ENCODE measurements at regions not wholly inside any gene's neighbourhood (a gene's known extent, or its start where the extent isn't known, plus 50 kb on each side); places are given as distances from the start of the nearest gene placed in this dataset.

- H3K9me3 Mint-ChIP-seq: peaks cover 0 to 5% (median 0%) of the 10 kb centered on the region in 7 donors
- no peaks in the 10 kb centered on the region for H3K36me3 Mint-ChIP-seq
- DNase-seq (no peak), ATAC-seq (ENCODE audit: low read depth in 2 of 2) (no peak)
- H3K9me3 ChIP-seq (ENCODE audit: control insufficient read depth in 2 of 2, low read length in 2 of 2): no peaks in the 10 kb centered on the region
- peak overlapping the region in 1 of 4 donors; percentile 40 for H3K4me3 Mint-ChIP-seq
- H3K4me3 ChIP-seq (ENCODE audit: low read depth, low read length): no peak overlapping the region
- H3K4me1 ChIP-seq (ENCODE audit: control insufficient read depth, insufficient read depth, low read length, poor library complexity, severe bottlenecking): no peaks in the 10 kb centered on the region
- no peak overlapping the region for H3K27ac ChIP-seq (ENCODE audit: insufficient read depth, low read length, poor library complexity, severe bottlenecking)
- no peaks in the 10 kb centered on the region for H3K4me1 Mint-ChIP-seq
- no peak overlapping the region for H3K27ac Mint-ChIP-seq
- peaks cover 2% of the 10 kb centered on the region for H3K27me3 ChIP-seq (ENCODE audit: control insufficient read depth, insufficient read depth, low read length)
- peaks cover 11% of the 10 kb centered on the region for H3K27me3 Mint-ChIP-seq
- no peaks in the 10 kb centered on the region for H3K36me3 ChIP-seq (ENCODE audit: control insufficient read depth, insufficient read depth, low read length)
Measured at GRCh38 chr15:91765660-91766059, 87.8 kb upstream of the SLCO3A1 start.

DNA sequence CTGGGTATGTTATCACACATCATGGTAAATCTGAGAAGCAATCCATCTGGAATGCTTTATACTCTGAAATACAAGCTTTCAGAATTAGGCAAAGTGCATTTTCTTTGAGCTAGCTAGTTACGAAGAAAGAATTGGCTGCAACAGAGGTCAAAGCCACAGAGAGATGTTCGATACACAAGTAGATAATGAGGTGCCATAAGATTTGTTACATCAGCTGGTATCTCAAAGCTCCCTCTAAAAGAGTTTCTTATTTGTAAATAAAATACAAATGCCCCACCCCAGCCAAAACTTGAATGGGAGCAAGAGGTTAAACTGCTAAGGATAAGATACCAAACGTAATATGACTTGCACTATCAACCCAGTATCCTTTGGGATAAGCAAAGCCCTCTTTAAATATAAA, 84.0 kb upstream of the SLCO3A1 start:
- H3K4me3 Mint-ChIP-seq: no peak overlapping the region
- ATAC-seq (ENCODE audit: low read depth in 2 of 2) (no peak), DNase-seq (no peak)
- H3K36me3 Mint-ChIP-seq: no peaks in the 10 kb centered on the region
- no peaks in the 10 kb centered on the region for H3K4me1 Mint-ChIP-seq
- H3K9me3 Mint-ChIP-seq: peaks cover 0 to 2% (median 0%) of the 10 kb centered on the region in 7 donors
- Histone ChIP-seq H3K4me3 (ENCODE audit: low read depth, low read length) (no peak overlapping the region), H3K9me3 (ENCODE audit: control insufficient read depth in 2 of 2, low read length in 2 of 2) (no peaks in the 10 kb centered on the region), H3K27ac (ENCODE audit: insufficient read depth, low read length, poor library complexity, severe bottlenecking) (no peak overlapping the region), H3K4me1 (ENCODE audit: control insufficient read depth, insufficient read depth, low read length, poor library complexity, severe bottlenecking) (no peaks in the 10 kb centered on the region), H3K36me3 (ENCODE audit: control insufficient read depth, insufficient read depth, low read length) (no peaks in the 10 kb centered on the region), H3K27me3 (ENCODE audit: control insufficient read depth, insufficient read depth, low read length) (peaks cover 2% of the 10 kb centered on the region)
- H3K27ac Mint-ChIP-seq: no peak overlapping the region
- H3K27me3 Mint-ChIP-seq: peaks cover 5% of the 10 kb centered on the region

GRCh38 chr15:91769894-91770293, 83.6 kb upstream of the SLCO3A1 start:
- peaks cover 3% of the 10 kb centered on the region for H3K27me3 ChIP-seq (ENCODE audit: control insufficient read depth, insufficient read depth, low read length)
- no peak overlapping the region for H3K27ac Mint-ChIP-seq
- H3K27ac ChIP-seq (ENCODE audit: insufficient read depth, low read length, poor library complexity, severe bottlenecking): no peak overlapping the region
- no peak for ATAC-seq (ENCODE audit: low read depth in 2 of 2)
- H3K9me3 ChIP-seq (ENCODE audit: control insufficient read depth in 2 of 2, low read length in 2 of 2): no peaks in the 10 kb centered on the region
- no peaks in the 10 kb centered on the region for H3K36me3 ChIP-seq (ENCODE audit: control insufficient read depth, insufficient read depth, low read length)
- no peak overlapping the region for H3K4me3 ChIP-seq (ENCODE audit: low read depth, low read length)
- H3K9me3 Mint-ChIP-seq: peaks cover 0 to 2% (median 0%) of the 10 kb centered on the region in 7 donors
- H3K4me1 Mint-ChIP-seq: no peaks in the 10 kb centered on the region
- DNase-seq: no peak
- peaks cover 5% of the 10 kb centered on the region for H3K27me3 Mint-ChIP-seq
- H3K4me3 Mint-ChIP-seq: no peak overlapping the region
- H3K4me1 ChIP-seq (ENCODE audit: control insufficient read depth, insufficient read depth, low read length, poor library complexity, severe bottlenecking): no peaks in the 10 kb centered on the region
- no peaks in the 10 kb centered on the region for H3K36me3 Mint-ChIP-seq

DNA sequence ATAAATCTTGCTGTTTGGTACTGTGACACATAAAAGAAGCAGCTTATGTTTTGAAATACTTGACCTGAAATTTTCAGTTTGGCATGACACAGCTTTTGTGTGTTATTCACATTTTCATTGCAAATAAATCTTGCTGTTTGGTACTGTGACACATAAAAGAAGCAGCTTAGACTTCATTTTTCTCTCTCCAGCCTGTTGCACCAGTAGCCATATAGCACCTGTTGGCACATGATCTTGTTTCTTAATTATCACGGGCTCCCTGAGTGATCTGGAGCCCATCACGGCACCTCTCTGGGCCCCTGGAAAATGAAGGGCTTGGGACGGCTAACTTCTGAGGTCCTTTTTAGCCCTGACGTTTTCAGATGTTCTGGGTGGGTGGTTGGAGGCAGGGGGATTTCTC, 77.4 kb upstream of the SLCO3A1 start:
- H3K4me1 Mint-ChIP-seq: no peaks in the 10 kb centered on the region
- H3K36me3 ChIP-seq (ENCODE audit: control insufficient read depth, insufficient read depth, low read length): no peaks in the 10 kb centered on the region
- H3K9me3 Mint-ChIP-seq: no peaks in the 10 kb centered on the region
- no peaks in the 10 kb centered on the region for H3K4me1 ChIP-seq (ENCODE audit: control insufficient read depth, insufficient read depth, low read length, poor library complexity, severe bottlenecking)
- H3K27ac ChIP-seq (ENCODE audit: insufficient read depth, low read length, poor library complexity, severe bottlenecking): no peak overlapping the region
- no peaks in the 10 kb centered on the region for H3K36me3 Mint-ChIP-seq
- H3K4me3 ChIP-seq (ENCODE audit: low read depth, low read length): no peak overlapping the region
- DNase-seq: no peak
- peaks cover 17% of the 10 kb centered on the region for H3K27me3 Mint-ChIP-seq
- peaks cover 10% of the 10 kb centered on the region for H3K27me3 ChIP-seq (ENCODE audit: control insufficient read depth, insufficient read depth, low read length)
- H3K27ac Mint-ChIP-seq: no peak overlapping the region
- no peak overlapping the region for H3K4me3 Mint-ChIP-seq
- no peaks in the 10 kb centered on the region for H3K9me3 ChIP-seq (ENCODE audit: control insufficient read depth in 2 of 2, low read length in 2 of 2)
- no peak for ATAC-seq (ENCODE audit: low read depth in 2 of 2)

DNA sequence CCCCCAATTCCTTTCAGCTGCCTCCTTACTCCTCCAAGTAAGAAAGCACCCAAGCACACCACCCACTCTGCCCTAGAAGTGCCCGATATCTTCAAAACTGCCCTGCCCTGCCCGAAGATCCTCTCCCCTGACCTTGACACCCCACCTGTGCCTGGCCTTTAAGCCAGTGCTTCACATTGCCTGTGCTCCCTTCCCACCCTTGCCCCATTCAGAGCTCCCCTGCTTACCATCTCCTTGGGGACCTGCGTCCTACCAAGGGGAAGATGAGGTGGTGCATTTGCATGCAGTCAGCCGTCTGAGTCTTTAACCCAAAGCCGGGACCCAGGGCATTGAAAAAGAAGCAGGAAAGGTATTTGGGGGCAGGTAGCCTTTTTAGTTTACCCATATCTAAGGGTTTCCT, 73.5 kb upstream of the SLCO3A1 start:
- Histone ChIP-seq H3K36me3 (ENCODE audit: control insufficient read depth, insufficient read depth, low read length) (no peaks in the 10 kb centered on the region), H3K4me3 (ENCODE audit: low read depth, low read length) (no peak overlapping the region), H3K9me3 (ENCODE audit: control insufficient read depth in 2 of 2, low read length in 2 of 2) (no peaks in the 10 kb centered on the region), H3K4me1 (ENCODE audit: control insufficient read depth, insufficient read depth, low read length, poor library complexity, severe bottlenecking) (no peaks in the 10 kb centered on the region), H3K27ac (ENCODE audit: insufficient read depth, low read length, poor library complexity, severe bottlenecking) (no peak overlapping the region), H3K27me3 (ENCODE audit: control insufficient read depth, insufficient read depth, low read length) (peaks cover 13% of the 10 kb centered on the region)
- Mint-ChIP-seq H3K4me3 (no peak overlapping the region), H3K9me3 (no peaks in the 10 kb centered on the region), H3K27me3 (peaks cover 24% of the 10 kb centered on the region), H3K36me3 (no peaks in the 10 kb centered on the region), H3K4me1 (no peaks in the 10 kb centered on the region), H3K27ac (no peak overlapping the region)
- DNase-seq: no peak
- ATAC-seq (ENCODE audit: low read depth in 2 of 2): no peak

GRCh38 chr15:91780387-91780786, 73.1 kb upstream of the SLCO3A1 start:
- Mint-ChIP-seq H3K27me3 (peaks cover 24% of the 10 kb centered on the region), H3K4me1 (no peaks in the 10 kb centered on the region), H3K4me3 (no peak overlapping the region), H3K36me3 (no peaks in the 10 kb centered on the region), H3K9me3 (no peaks in the 10 kb centered on the region), H3K27ac (no peak overlapping the region)
- no peak overlapping the region for H3K27ac ChIP-seq (ENCODE audit: insufficient read depth, low read length, poor library complexity, severe bottlenecking)
- DNase-seq (no peak), ATAC-seq (ENCODE audit: low read depth in 2 of 2) (no peak)
- no peaks in the 10 kb centered on the region for H3K9me3 ChIP-seq (ENCODE audit: control insufficient read depth in 2 of 2, low read length in 2 of 2)
- H3K4me3 ChIP-seq (ENCODE audit: low read depth, low read length): no peak overlapping the region
- H3K4me1 ChIP-seq (ENCODE audit: control insufficient read depth, insufficient read depth, low read length, poor library complexity, severe bottlenecking): no peaks in the 10 kb centered on the region
- no peaks in the 10 kb centered on the region for H3K36me3 ChIP-seq (ENCODE audit: control insufficient read depth, insufficient read depth, low read length)
- peaks cover 13% of the 10 kb centered on the region for H3K27me3 ChIP-seq (ENCODE audit: control insufficient read depth, insufficient read depth, low read length)

DNA sequence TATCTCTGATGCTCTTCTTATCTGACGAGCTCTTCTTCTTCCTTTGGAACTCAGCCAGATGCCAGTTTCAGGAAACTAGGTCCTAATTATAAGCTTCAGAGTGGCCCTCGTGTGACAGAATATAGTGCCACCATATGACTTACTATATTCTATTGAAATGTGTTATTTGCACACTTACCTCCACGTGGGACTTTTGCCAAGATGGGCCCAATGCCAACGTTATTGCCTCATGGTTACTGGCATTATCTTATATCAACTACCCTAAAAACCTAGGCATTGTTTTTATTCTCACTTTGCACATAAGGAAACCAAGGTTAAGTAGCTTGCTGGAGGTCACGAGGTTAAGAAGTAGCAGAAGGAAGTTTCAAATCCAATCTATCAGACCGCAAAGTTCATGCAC, 71.3 kb upstream of the SLCO3A1 start:
- Histone ChIP-seq H3K9me3 (ENCODE audit: control insufficient read depth in 2 of 2, low read length in 2 of 2) (no peaks in the 10 kb centered on the region), H3K36me3 (ENCODE audit: control insufficient read depth, insufficient read depth, low read length) (no peaks in the 10 kb centered on the region), H3K4me1 (ENCODE audit: control insufficient read depth, insufficient read depth, low read length, poor library complexity, severe bottlenecking) (no peaks in the 10 kb centered on the region), H3K4me3 (ENCODE audit: low read depth, low read length) (no peak overlapping the region), H3K27ac (ENCODE audit: insufficient read depth, low read length, poor library complexity, severe bottlenecking) (no peak overlapping the region), H3K27me3 (ENCODE audit: control insufficient read depth, insufficient read depth, low read length) (peaks cover 13% of the 10 kb centered on the region)
- no peak for ATAC-seq (ENCODE audit: low read depth in 2 of 2)
- no peaks in the 10 kb centered on the region for H3K9me3 Mint-ChIP-seq
- no peak overlapping the region for H3K4me3 Mint-ChIP-seq
- H3K4me1 Mint-ChIP-seq: no peaks in the 10 kb centered on the region
- no peaks in the 10 kb centered on the region for H3K36me3 Mint-ChIP-seq
- DNase-seq: no peak
- H3K27ac Mint-ChIP-seq: no peak overlapping the region
- H3K27me3 Mint-ChIP-seq: peaks cover 19% of the 10 kb centered on the region

DNA sequence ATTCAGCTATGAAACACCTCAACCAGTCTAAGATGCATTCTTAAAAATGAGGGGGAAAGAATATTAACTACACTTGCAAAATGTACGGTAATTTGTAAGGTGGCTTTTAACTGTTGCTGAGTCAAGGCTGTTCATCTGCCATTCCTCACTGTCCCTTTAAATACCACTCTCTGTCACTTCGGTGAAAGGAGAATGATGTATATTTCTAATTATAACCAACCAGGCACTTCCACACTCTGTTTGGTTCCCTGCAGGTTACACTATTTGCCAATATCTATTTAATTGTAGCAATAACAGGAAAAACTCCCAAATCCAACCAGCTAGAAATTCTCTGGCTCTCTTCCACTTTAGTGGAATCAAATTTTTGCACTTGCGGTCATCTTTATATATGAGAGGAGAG, 70.5 kb upstream of the SLCO3A1 start:
- no peak for ATAC-seq (ENCODE audit: low read depth in 2 of 2)
- Mint-ChIP-seq H3K4me1 (no peaks in the 10 kb centered on the region), H3K27me3 (peaks cover 15% of the 10 kb centered on the region)

More for the DNA sequence above, 70.5 kb upstream of the SLCO3A1 start:
- H3K36me3 Mint-ChIP-seq: no peaks in the 10 kb centered on the region
- Histone ChIP-seq H3K9me3 (ENCODE audit: control insufficient read depth in 2 of 2, low read length in 2 of 2) (no peaks in the 10 kb centered on the region), H3K4me3 (ENCODE audit: low read depth, low read length) (no peak overlapping the region), H3K4me1 (ENCODE audit: control insufficient read depth, insufficient read depth, low read length, poor library complexity, severe bottlenecking) (no peaks in the 10 kb centered on the region), H3K27me3 (ENCODE audit: control insufficient read depth, insufficient read depth, low read length) (peaks cover 6% of the 10 kb centered on the region), H3K27ac (ENCODE audit: insufficient read depth, low read length, poor library complexity, severe bottlenecking) (no peak overlapping the region), H3K36me3 (ENCODE audit: control insufficient read depth, insufficient read depth, low read length) (no peaks in the 10 kb centered on the region)
- no peak overlapping the region for H3K4me3 Mint-ChIP-seq
- H3K27ac Mint-ChIP-seq: no peak overlapping the region
- H3K9me3 Mint-ChIP-seq: no peaks in the 10 kb centered on the region
- no peak for DNase-seq

Data from CD4-positive, CD25-positive, alpha-beta regulatory T cell (primary cell).